OCI-LY1 (cell line): ENCODE measurements at regions not wholly inside any gene's neighbourhood (a gene's known extent, or its start where the extent isn't known, plus 50 kb on each side); places are given as distances from the start of the nearest gene placed in this dataset.

Experiments used
- CTCF ChIP-seq: fragments of 200-600 bp; sonication (generic), shearing (Covaris generic); IDR thresholded peaks from 2 replicates; pipeline ENCODE4 v1.5.1; 2017; ENCODE audit warnings: mild to moderate bottlenecking, antibody characterized with exemption, low read length, moderate library complexity, mixed read lengths
- EZH2 ChIP-seq: fragments of 200-600 bp; sonication (generic), shearing (Covaris generic); IDR thresholded peaks from 2 replicates; pipeline ENCODE4 v1.8.0; 2017; ENCODE audit warnings: borderline replicate concordance, mixed run types, mild to moderate bottlenecking, antibody characterized with exemption, low read length, moderate library complexity, mixed read lengths

DNA sequence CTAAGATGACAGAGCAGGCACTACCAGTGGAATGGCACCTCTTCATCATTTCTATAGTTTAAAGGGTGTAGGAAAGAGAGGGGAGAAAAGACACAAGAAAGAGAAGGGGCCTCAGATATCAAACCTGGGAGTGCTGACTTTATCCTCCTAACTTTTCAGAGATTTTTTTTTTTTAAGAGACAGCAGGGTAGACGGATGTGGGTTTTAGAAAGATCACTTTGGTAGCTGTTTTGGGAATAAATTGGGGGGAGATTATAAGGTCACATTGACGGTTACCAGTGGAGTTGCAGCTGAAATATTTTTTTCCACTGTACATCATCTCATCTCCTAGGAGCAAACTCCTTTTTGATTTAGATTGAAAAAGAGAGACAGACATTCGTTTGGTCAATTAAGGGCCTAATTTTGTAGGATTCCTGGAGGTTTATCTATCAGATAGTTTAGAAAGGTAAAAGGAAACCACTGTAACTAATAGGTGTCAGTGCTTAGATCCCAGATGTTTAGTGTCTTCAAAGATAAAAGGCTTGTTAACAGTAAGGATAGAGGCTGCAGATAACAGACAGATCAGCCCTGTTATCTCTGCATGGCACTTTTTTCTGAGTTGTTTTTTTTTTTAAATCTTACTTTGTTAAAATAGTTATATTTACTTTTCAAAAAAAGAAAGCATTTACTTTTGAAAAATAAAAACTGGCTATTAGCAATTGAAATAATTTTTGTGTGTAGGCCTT is 1057.0 kb downstream of the IGSF11 start:
- TF ChIP-seq CTCF (no peak), EZH2 (no peak)
